22Rv1 (cell line): ENCODE measurements at regions not wholly inside any gene's neighbourhood (a gene's known extent, or its start where the extent isn't known, plus 50 kb on each side); places are given as distances from the start of the nearest gene placed in this dataset.

Experiments
- H3K27ac ChIP-seq: fragments of 450-650 bp; 2 replicates; pipeline ENCODE4 v1.5.1; 2017
- ZFX ChIP-seq: fragments of 450-650 bp; IDR thresholded peaks from 2 replicates; pipeline ENCODE4 v1.6.1; 2017; ENCODE audit warnings: antibody characterized with exemption, borderline replicate concordance
- TF ChIP-seq, protein P1 (sequence below): fragments of 450-650 bp; IDR thresholded peaks from 2 replicates; pipeline ENCODE4 v1.5.1; 2017; ENCODE audit warnings: mild to moderate bottlenecking

DNA sequence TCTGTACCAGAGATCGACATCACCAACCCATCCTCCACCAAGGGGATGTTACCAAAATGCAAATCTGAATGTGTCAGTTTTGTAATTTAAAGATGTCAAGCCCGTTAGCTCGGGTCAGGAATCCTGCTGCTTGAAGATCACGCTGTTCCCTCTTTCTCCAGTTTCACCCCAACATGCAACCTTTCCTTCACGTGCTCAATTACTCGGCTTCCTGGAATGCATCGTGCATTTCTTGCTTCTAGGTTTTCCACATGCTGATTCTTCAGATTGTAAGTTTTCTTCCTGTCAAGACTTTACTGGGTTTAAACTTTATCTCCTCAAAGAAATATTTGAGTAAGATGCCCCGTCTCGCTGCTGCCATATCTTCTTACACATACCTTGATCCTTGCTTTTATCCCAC, 209.5 kb upstream of the SNX2 start:
- H3K27ac ChIP-seq = no peak overlapping the region
- TF ChIP-seq ZFX = no peak
- TF ChIP-seq, protein P1, sequence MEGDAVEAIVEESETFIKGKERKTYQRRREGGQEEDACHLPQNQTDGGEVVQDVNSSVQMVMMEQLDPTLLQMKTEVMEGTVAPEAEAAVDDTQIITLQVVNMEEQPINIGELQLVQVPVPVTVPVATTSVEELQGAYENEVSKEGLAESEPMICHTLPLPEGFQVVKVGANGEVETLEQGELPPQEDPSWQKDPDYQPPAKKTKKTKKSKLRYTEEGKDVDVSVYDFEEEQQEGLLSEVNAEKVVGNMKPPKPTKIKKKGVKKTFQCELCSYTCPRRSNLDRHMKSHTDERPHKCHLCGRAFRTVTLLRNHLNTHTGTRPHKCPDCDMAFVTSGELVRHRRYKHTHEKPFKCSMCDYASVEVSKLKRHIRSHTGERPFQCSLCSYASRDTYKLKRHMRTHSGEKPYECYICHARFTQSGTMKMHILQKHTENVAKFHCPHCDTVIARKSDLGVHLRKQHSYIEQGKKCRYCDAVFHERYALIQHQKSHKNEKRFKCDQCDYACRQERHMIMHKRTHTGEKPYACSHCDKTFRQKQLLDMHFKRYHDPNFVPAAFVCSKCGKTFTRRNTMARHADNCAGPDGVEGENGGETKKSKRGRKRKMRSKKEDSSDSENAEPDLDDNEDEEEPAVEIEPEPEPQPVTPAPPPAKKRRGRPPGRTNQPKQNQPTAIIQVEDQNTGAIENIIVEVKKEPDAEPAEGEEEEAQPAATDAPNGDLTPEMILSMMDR = no peak

DNA sequence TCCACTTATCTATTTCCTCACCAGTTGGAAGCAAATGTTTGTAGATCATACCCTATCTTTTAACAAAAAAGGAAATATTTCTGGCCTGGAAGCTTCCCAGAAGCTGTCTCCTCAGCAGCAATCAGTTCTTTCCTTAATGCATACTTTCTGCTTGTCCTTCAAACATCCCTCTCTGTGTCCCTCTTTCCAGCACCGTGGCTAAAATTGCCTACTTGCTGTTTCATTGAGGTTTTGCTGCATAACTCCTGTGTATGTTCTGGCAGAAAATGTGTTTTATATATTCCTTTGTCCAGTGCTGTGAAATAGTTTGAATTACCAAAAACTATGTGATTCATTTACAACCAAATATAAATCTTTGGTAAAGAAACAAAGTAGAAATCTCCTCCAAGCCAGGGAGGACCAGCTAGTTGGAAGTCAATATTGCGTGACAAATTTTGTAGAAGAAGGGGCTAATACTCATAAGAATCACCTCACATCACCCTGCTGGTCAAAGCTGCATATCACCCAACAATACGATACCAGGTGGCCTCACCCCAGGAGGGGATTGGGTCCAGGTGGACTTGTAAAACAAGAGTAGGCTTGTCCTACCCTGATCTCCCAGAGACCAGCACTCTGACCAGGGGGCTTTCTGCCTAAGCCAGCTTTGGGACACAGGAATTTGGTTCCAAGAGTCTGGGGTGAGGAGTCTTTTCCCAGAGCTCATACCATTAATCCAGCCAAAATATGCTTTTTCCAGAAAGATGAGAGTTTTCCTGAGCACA, 198.4 kb upstream of the SNX2 start:
- TF ChIP-seq, protein P1 = no peak
- TF ChIP-seq ZFX = no peak
- no peak overlapping the region for H3K27ac ChIP-seq

DNA sequence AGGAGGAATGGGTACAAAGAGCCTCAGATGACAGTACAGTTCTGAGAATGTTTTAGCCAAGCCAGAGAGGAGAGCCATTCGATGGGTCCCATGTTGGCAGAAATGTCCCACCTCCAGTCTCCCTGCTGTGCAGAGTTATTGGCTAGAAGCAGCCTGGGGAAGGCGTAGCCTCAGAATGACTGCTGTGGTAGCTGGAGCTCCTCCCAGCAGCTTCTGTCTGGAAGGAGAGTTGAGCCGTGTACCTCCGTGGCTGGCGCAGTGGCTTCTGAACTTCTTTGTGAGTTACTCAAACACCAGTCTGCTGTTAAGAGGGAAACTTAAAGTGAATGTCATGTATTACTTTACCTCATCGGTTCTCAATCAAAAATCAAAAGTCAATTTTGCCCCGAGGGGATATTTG, 193.3 kb upstream of the SNX2 start:
- H3K27ac ChIP-seq = no peak overlapping the region
- no peak for TF ChIP-seq ZFX
- TF ChIP-seq, protein P1 = no peak

DNA sequence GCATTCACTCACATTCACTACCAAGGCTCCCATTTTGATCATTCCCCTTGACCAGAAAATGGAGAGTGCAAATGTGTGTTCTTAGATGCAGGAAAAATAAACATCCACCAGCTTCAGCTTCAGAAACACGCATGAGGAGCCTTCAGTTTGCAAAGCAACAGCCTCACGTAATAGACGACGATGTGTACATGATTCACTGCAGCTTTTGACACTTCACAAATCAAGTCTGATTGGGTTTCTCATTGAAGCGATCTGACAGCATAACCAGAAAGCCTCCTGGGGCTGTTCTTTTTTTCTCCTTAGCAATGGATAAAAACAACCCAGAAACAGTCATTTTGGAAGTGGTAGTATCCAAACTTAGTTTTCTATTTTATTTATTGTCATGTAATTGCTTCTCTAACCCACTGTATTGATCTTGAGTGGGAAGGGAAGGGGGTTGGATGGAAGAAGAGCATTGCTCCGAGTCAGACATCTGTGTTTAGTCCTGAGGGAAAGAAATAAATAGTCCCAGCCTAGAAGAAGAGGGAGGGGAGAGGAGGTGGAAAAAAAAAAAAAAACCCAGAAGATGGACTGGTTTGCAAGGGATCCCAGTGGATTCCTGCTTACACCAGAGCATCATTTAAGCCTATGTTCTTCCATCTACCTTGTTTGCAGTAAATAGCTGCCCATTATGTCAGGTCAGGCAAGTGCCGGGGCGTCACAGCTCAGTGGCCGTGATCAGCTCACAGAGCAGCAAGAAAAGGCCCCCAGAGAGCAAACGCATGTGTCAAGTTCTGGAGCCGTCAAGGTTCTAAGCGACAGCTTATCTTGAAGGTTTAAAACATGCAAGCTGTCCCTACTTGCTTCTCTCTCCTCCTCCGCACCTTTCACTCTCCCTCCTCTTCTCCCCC, 190.2 kb upstream of the SNX2 start:
- TF ChIP-seq, protein P1 = no peak
- TF ChIP-seq ZFX = no peak
- no peak overlapping the region for H3K27ac ChIP-seq

DNA sequence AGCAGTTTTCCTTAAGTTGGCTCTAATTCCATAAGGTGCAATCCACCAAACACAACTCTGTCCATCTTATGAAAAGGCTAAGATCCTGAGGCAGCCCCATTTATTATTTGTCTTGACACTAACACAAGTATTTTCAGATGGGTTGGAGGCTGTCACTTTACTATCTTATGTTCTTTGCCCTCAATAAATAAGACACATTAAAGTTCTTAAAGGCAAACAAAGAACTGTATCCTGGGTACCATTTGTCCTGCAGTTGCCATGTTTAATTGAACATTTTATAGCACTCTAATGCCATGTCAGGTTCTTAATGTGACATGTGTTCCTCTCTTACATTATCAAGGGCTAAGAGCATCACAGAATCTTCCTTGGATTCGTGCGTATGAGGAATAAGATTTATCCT, 189.5 kb upstream of the SNX2 start:
- no peak overlapping the region for H3K27ac ChIP-seq
- TF ChIP-seq, protein P1 = no peak

DNA sequence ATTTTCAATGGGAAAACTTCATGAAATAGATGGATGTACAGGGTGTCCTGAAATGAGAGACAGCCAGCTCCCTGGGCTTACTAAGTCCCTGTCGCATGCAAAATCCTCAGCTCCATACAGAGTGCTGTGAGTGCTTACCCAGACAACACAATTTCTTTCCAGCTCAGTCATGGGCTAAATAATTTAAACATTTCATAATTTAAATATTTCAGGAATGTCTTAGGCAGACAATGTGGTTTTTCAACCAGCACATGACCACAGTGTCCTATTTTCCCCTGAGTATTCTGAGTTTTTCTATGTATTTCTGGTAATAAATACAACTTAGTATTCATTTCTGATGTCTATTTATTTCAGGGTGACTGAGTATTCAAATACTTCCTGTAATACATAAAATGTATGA, 188.5 kb upstream of the SNX2 start:
- TF ChIP-seq, protein P1 = no peak
- no peak for TF ChIP-seq ZFX
- H3K27ac ChIP-seq = no peak overlapping the region

DNA sequence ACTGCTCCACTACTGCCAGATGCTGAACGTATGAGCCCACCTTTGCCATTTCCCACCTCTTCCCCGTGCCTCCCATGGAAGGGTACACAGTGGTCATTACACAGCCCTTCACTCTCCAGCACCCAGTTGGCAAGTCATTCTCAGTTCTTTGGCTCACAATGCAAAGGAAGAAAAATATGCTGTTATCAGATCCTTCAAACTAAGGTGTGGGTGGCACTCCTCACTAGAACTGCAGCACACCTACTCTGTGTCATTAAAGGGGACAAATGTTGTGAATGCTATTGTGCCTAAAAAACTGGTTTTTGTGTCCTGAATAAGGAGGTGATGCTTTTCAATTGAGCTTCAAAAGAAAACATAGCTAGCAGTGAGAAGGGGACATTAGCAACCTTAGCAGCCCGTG, 183.1 kb upstream of the SNX2 start:
- no peak overlapping the region for H3K27ac ChIP-seq
- no peak for TF ChIP-seq ZFX
- TF ChIP-seq, protein P1 = no peak
